ENCODE measurements at regions not wholly inside any gene's neighbourhood (a gene's known extent, or its start where the extent isn't known, plus 50 kb on each side); places are given as distances from the start of the nearest gene placed in this dataset.

DNA sequence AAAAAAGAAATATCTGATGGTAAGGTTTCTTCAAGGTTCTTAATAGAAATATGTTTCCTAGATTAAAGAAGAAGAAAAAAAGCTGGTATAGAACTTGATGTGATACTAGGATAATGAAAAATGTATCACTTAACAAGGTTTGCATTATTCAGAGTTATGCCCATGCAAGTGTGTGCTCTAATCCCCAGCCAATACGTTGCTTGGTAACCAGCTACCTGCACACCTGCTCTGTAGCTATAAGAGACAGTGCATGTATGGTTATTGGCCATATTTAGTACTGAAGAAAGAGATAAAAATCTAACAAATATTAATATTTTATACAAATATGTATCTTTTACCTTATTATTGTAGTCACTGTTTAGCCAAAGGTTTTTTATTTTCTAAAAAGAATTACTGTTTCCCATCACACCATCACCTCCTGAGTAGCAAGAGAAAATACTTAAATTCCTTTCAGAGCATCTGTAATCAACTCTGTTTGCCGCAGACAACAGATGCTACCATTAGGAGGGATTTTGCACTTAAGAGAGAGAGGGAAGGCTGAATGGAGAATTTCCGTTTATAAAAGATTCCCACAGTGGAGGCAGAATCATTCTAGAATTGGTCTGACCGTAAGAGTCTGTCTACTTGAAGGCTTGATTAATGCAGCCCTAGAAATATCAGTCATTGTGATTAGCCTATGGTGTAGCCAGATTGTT is 115.6 kb downstream of the NEDD1 start:
- no peaks in the 10 kb centered on the region for H3K9me3 ChIP-seq
- H3K4me3 ChIP-seq, result no peak overlapping the region
- no peaks in the 10 kb centered on the region for H3K27me3 ChIP-seq
- no peaks in the 10 kb centered on the region for H3K4me1 ChIP-seq (ENCODE audit: insufficient read depth)
- intact Hi-C loops (cut with DNase I), result no loop called here
- no peak overlapping the region for H3K27ac ChIP-seq
- no peaks in the 10 kb centered on the region for H3K36me3 ChIP-seq
- 82 to 87% (median 83%) methylated on average over 4 of the region's 4 CpGs for WGBS, 3 donors
- DNase-seq, result no peak
- TF ChIP-seq EP300 (IDR thresholded peaks at IDR 0.05) (no peak), POLR2A (IDR thresholded peaks at IDR 0.05) (no peak), CTCF (IDR thresholded peaks at IDR 0.05) (no peak)

GRCh38 chr12:97024393-97024792 is 117.3 kb downstream of the NEDD1 start:
- DNase-seq, result no peak
- intact Hi-C loops (cut with DNase I), result no loop called here
- H3K4me3 ChIP-seq, result no peak overlapping the region
- H3K27ac ChIP-seq, result no peak overlapping the region
- 76 to 82% (median 81%) methylated on average over 2 of the region's 2 CpGs for WGBS, 3 donors
- H3K4me1 ChIP-seq (ENCODE audit: insufficient read depth), result no peaks in the 10 kb centered on the region
- H3K9me3 ChIP-seq, result no peaks in the 10 kb centered on the region
- no peaks in the 10 kb centered on the region for H3K36me3 ChIP-seq
- TF ChIP-seq CTCF (IDR thresholded peaks at IDR 0.05) (no peak), EP300 (IDR thresholded peaks at IDR 0.05) (no peak), POLR2A (IDR thresholded peaks at IDR 0.05) (no peak)
- no peaks in the 10 kb centered on the region for H3K27me3 ChIP-seq

- no peaks in the 10 kb centered on the region for H3K36me3 ChIP-seq
- intact Hi-C loops (cut with DNase I), result no loop called here
- H3K4me1 ChIP-seq (ENCODE audit: insufficient read depth), result no peaks in the 10 kb centered on the region
- no peak overlapping the region for H3K4me3 ChIP-seq
- H3K27ac ChIP-seq, result no peak overlapping the region
- TF ChIP-seq CTCF (IDR thresholded peaks at IDR 0.05) (no peak), POLR2A (IDR thresholded peaks at IDR 0.05) (no peak), EP300 (IDR thresholded peaks at IDR 0.05) (no peak)
- DNase-seq, result no peak
- whole genome bisulfite sequencing, 3 donors, result 86 to 90% (median 86%) methylated on average over 2 of the region's 2 CpGs
- H3K27me3 ChIP-seq, result no peaks in the 10 kb centered on the region
- H3K9me3 ChIP-seq, result no peaks in the 10 kb centered on the region
Observed at GRCh38 chr12:97026901-97027300, 119.8 kb downstream of the NEDD1 start.

- 68 to 78% (median 78%) methylated on average over 1 of the region's 1 CpG for WGBS, 3 donors
- TF ChIP-seq POLR2A (IDR thresholded peaks at IDR 0.05) (no peak), EP300 (IDR thresholded peaks at IDR 0.05) (no peak), CTCF (IDR thresholded peaks at IDR 0.05) (no peak)
- intact Hi-C loops (cut with DNase I), result no loop called here
Observed at GRCh38 chr12:97027482-97027881, 120.4 kb downstream of the NEDD1 start.

More at GRCh38 chr12:97027482-97027881, 120.4 kb downstream of the NEDD1 start:
- H3K4me3 ChIP-seq, result no peak overlapping the region
- no peaks in the 10 kb centered on the region for H3K9me3 ChIP-seq
- no peaks in the 10 kb centered on the region for H3K27me3 ChIP-seq
- DNase-seq, result no peak
- H3K27ac ChIP-seq, result no peak overlapping the region
- H3K36me3 ChIP-seq, result no peaks in the 10 kb centered on the region
- H3K4me1 ChIP-seq (ENCODE audit: insufficient read depth), result no peaks in the 10 kb centered on the region
